Mesothelial cell of epicardium (in vitro differentiated cells): ENCODE measurements at regions not wholly inside any gene's neighbourhood (a gene's known extent, or its start where the extent isn't known, plus 50 kb on each side); places are given as distances from the start of the nearest gene placed in this dataset.

Experiments
- DNase-seq, 2 experiments: peaks; one replicate each; pipeline ENCODE4 v3.0.0; 2021; ENCODE audit warnings: low spot score in 2 of 2; ENCODE audit not compliant: unreplicated experiment in 2 of 2
- H3K27ac Mint-ChIP-seq: 2 replicates; pipeline ENCODE4 v1.8.0; 2021; ENCODE audit warnings: mixed read lengths
- H3K27me3 Mint-ChIP-seq: 2 replicates; pipeline ENCODE4 v1.8.0; 2021; ENCODE audit warnings: low read depth, mixed read lengths
- H3K36me3 Mint-ChIP-seq: 2 replicates; pipeline ENCODE4 v1.8.0; 2021; ENCODE audit warnings: mixed read lengths
- H3K4me1 Mint-ChIP-seq: 2 replicates; pipeline ENCODE4 v1.8.0; 2021; ENCODE audit warnings: mixed read lengths
- H3K4me3 Mint-ChIP-seq: 2 replicates; pipeline ENCODE4 v1.8.0; 2021; ENCODE audit warnings: mild to moderate bottlenecking, moderate library complexity, mixed read lengths
- H3K9me3 Mint-ChIP-seq: 2 replicates; pipeline ENCODE4 v1.8.0; 2021; ENCODE audit warnings: mixed read lengths
- CTCF ChIP-seq: fragments of 200-600 bp; sonication (generic); IDR thresholded peaks from one replicate; pipeline ENCODE4 v1.5.0; 2021; ENCODE audit warnings: antibody characterized with exemption; ENCODE audit not compliant: unreplicated experiment

GRCh38 chr12:106006940-106007339 lies 131.8 kb downstream of the NUAK1 start:
- Mint-ChIP-seq H3K36me3 (peaks cover 6% of the 10 kb centered on the region), H3K27me3 (no peaks in the 10 kb centered on the region), H3K9me3 (peaks cover 17% of the 10 kb centered on the region), H3K27ac (no peak overlapping the region), H3K4me1 (peaks cover 20% of the 10 kb centered on the region), H3K4me3 (no peak overlapping the region)
- DNase-seq, result no peak
- TF ChIP-seq CTCF, result no peak

GRCh38 chr12:106010741-106011140 lies 128.0 kb downstream of the NUAK1 start:
- peaks cover 20% of the 10 kb centered on the region for H3K4me1 Mint-ChIP-seq
- H3K27ac Mint-ChIP-seq, result no peak overlapping the region
- H3K9me3 Mint-ChIP-seq, result no peaks in the 10 kb centered on the region
- TF ChIP-seq CTCF, result no peak
- no peak overlapping the region for H3K4me3 Mint-ChIP-seq
- no peaks in the 10 kb centered on the region for H3K27me3 Mint-ChIP-seq
- DNase-seq, result no peak
- H3K36me3 Mint-ChIP-seq, result no peaks in the 10 kb centered on the region
